ENCODE measurements at regions not wholly inside any gene's neighbourhood (a gene's known extent, or its start where the extent isn't known, plus 50 kb on each side); places are given as distances from the start of the nearest gene placed in this dataset.

GRCh38 chr11:95690100-95690499 is 99.5 kb downstream of the FAM76B start:
- DNase-seq: no peak

GRCh38 chr11:95688501-95689222 is 100.9 kb downstream of the FAM76B start:
- DNase-seq: no peak

GRCh38 chr11:95688015-95688414 is 101.6 kb downstream of the FAM76B start:
- no peak for DNase-seq

GRCh38 chr11:95686265-95686664 is 103.3 kb downstream of the FAM76B start:
- no peak for DNase-seq

- DNase-seq: peak; percentile 27
These were observed 104.9 kb downstream of the FAM76B start for GRCh38 chr11:95684701-95685100.

GRCh38 chr11:95684170-95684569 is 105.4 kb downstream of the FAM76B start:
- DNase-seq: no peak

- peak; percentile 55 for DNase-seq
These were observed 107.0 kb downstream of the FAM76B start for GRCh38 chr11:95682552-95682951.

GRCh38 chr11:95680169-95680929 is 109.2 kb downstream of the FAM76B start:
- no peak for DNase-seq

GRCh38 chr11:95678988-95679387 is 110.6 kb downstream of the FAM76B start:
- no peak for DNase-seq

- no peak for DNase-seq
These were observed 113.3 kb downstream of the FAM76B start for GRCh38 chr11:95676308-95676707.

GRCh38 chr11:95675585-95675984 is 114.0 kb downstream of the FAM76B start:
- no peak for DNase-seq

- peak; percentile 68 for DNase-seq
These were observed 114.8 kb downstream of the FAM76B start for GRCh38 chr11:95674657-95675358.

- no peak for DNase-seq
These were observed 117.8 kb downstream of the FAM76B start for GRCh38 chr11:95671768-95672167.

GRCh38 chr11:95668131-95668530 is 121.5 kb downstream of the FAM76B start:
- DNase-seq: no peak

- DNase-seq: no peak
These were observed 128.4 kb downstream of the FAM76B start for GRCh38 chr11:95661162-95661561.

- DNase-seq: no peak
These were observed 129.5 kb downstream of the FAM76B start for GRCh38 chr11:95660038-95660437.

- DNase-seq: no peak
These were observed 130.5 kb downstream of the FAM76B start for GRCh38 chr11:95659088-95659487.

- no peak for DNase-seq
These were observed 134.0 kb downstream of the FAM76B start for GRCh38 chr11:95655536-95655935.

GRCh38 chr11:95653680-95654079 is 135.9 kb downstream of the FAM76B start:
- no peak for DNase-seq

- no peak for DNase-seq
These were observed 136.5 kb downstream of the FAM76B start for GRCh38 chr11:95653099-95653498.

- no peak for DNase-seq
These were observed 137.5 kb downstream of the FAM76B start for GRCh38 chr11:95652002-95652472.

- DNase-seq: no peak
These were observed 139.3 kb downstream of the FAM76B start for GRCh38 chr11:95650276-95650675.

- no peak for DNase-seq
These were observed 141.7 kb downstream of the FAM76B start for GRCh38 chr11:95647871-95648270.

- no peak for DNase-seq
These were observed 142.2 kb downstream of the FAM76B start for GRCh38 chr11:95647355-95647754.

Measured in stimulated activated CD4-positive, alpha-beta T cell treated with anti-CD3 and anti-CD28 coated beads, Interleukin-15, amount 100 ng/mL, for 24 hours (primary cell).